Brain microvascular endothelial cell (primary cell): ENCODE measurements at regions not wholly inside any gene's neighbourhood (a gene's known extent, or its start where the extent isn't known, plus 50 kb on each side); places are given as distances from the start of the nearest gene placed in this dataset.

Experiments
- DNase-seq: peaks from one replicate; pipeline ENCODE4 v3.0.0-alpha.2; 2020
- H3K27ac ChIP-seq: fragments of 250-450 bp; sonication (Bioruptor Pico); 2 replicates; pipeline ENCODE4 v1.5.1; 2020; ENCODE audit warnings: mild to moderate bottlenecking, moderate library complexity
- H3K27me3 ChIP-seq: fragments of 250-450 bp; sonication (Bioruptor Pico); replicated peaks from 2 replicates; pipeline ENCODE4 v1.5.1; 2020; ENCODE audit warnings: mild to moderate bottlenecking
- H3K36me3 ChIP-seq: fragments of 250-450 bp; sonication (Bioruptor Pico); replicated peaks from 2 replicates; pipeline ENCODE4 v1.5.1; 2020; ENCODE audit warnings: mild to moderate bottlenecking
- H3K4me3 ChIP-seq: 2 replicates; pipeline ENCODE4 v1.5.1; 2011; ENCODE audit warnings: low read depth, mild to moderate bottlenecking, control low read depth, low read length, moderate library complexity
- in situ Hi-C: cut with HindIII; loops from 2 replicates; pipeline ENCODE4 v1.10.0; 2017; ENCODE audit warnings: low sequenced_read_pairs, low pct_ligation_motif_present
- TF ChIP-seq, protein P1 (sequence below): IDR thresholded peaks from 2 replicates; pipeline ENCODE4 v1.5.1; 2011; ENCODE audit warnings: low read depth, mild to moderate bottlenecking, moderate library complexity, low read length, control low read depth, inconsistent platforms; ENCODE audit errors: missing control alignments

GRCh38 chr6:169839493-169839892, 88.1 kb downstream of the ERMARD start:
- DNase-seq, result no peak
- TF ChIP-seq, protein P1, sequence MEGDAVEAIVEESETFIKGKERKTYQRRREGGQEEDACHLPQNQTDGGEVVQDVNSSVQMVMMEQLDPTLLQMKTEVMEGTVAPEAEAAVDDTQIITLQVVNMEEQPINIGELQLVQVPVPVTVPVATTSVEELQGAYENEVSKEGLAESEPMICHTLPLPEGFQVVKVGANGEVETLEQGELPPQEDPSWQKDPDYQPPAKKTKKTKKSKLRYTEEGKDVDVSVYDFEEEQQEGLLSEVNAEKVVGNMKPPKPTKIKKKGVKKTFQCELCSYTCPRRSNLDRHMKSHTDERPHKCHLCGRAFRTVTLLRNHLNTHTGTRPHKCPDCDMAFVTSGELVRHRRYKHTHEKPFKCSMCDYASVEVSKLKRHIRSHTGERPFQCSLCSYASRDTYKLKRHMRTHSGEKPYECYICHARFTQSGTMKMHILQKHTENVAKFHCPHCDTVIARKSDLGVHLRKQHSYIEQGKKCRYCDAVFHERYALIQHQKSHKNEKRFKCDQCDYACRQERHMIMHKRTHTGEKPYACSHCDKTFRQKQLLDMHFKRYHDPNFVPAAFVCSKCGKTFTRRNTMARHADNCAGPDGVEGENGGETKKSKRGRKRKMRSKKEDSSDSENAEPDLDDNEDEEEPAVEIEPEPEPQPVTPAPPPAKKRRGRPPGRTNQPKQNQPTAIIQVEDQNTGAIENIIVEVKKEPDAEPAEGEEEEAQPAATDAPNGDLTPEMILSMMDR, result no peak

GRCh38 chr6:169839029-169839481, 87.6 kb downstream of the ERMARD start:
- Histone ChIP-seq H3K27me3 (no peaks in the 10 kb centered on the region), H3K27ac (no peak overlapping the region), H3K4me3 (no peak overlapping the region), H3K36me3 (no peaks in the 10 kb centered on the region)
- no peak for DNase-seq
- TF ChIP-seq, protein P1, result no peak
- in situ Hi-C loops, result no loop called here

More at GRCh38 chr6:169839493-169839892, 88.1 kb downstream of the ERMARD start:
- H3K36me3 ChIP-seq, result no peaks in the 10 kb centered on the region
- H3K27me3 ChIP-seq, result no peaks in the 10 kb centered on the region
- H3K4me3 ChIP-seq, result no peak overlapping the region
- in situ Hi-C loops, result no loop called here
- H3K27ac ChIP-seq, result no peak overlapping the region

GRCh38 chr6:169838346-169839028, 87.1 kb downstream of the ERMARD start:
- Histone ChIP-seq H3K27me3 (no peaks in the 10 kb centered on the region), H3K36me3 (no peaks in the 10 kb centered on the region), H3K4me3 (no peak overlapping the region), H3K27ac (no peak overlapping the region)
- DNase-seq, result no peak
- TF ChIP-seq, protein P1, result no peak
- in situ Hi-C loops, result no loop called here

GRCh38 chr6:169837529-169838250, 86.3 kb downstream of the ERMARD start:
- in situ Hi-C loops, result no loop called here
- TF ChIP-seq, protein P1, result no peak
- Histone ChIP-seq H3K36me3 (no peaks in the 10 kb centered on the region), H3K4me3 (no peak overlapping the region), H3K27me3 (no peaks in the 10 kb centered on the region), H3K27ac (no peak overlapping the region)
- no peak for DNase-seq

- Histone ChIP-seq H3K27ac (no peak overlapping the region), H3K36me3 (no peaks in the 10 kb centered on the region), H3K27me3 (no peaks in the 10 kb centered on the region), H3K4me3 (no peak overlapping the region)
- TF ChIP-seq, protein P1, result no peak
- in situ Hi-C loops, result no loop called here
- DNase-seq, result no peak
Measured at GRCh38 chr6:169833258-169833794, 81.9 kb downstream of the ERMARD start.
